Chondrocyte (in vitro differentiated cells): ENCODE measurements at regions not wholly inside any gene's neighbourhood (a gene's known extent, or its start where the extent isn't known, plus 50 kb on each side); places are given as distances from the start of the nearest gene placed in this dataset.

Experiments used
- DNase-seq: peaks from one replicate; pipeline ENCODE4 v3.0.0; 2021; ENCODE audit warnings: mixed read lengths, low spot score
- H3K27ac Mint-ChIP-seq: one replicate; pipeline ENCODE4 v1.8.0; 2021; ENCODE audit warnings: mild to moderate bottlenecking, moderate library complexity, mixed read lengths; ENCODE audit not compliant: unreplicated experiment
- H3K27me3 Mint-ChIP-seq: 2 replicates; pipeline ENCODE4 v1.8.0; 2021; ENCODE audit warnings: low read depth, mixed read lengths
- H3K36me3 Mint-ChIP-seq: 2 replicates; pipeline ENCODE4 v1.8.0; 2021; ENCODE audit warnings: low read depth, mixed read lengths
- H3K4me1 Mint-ChIP-seq: 2 replicates; pipeline ENCODE4 v1.8.0; 2021; ENCODE audit warnings: low read depth, mild to moderate bottlenecking, mixed read lengths
- H3K4me3 Mint-ChIP-seq: one replicate; pipeline ENCODE4 v1.8.0; 2021; ENCODE audit warnings: mild to moderate bottlenecking, moderate library complexity, mixed read lengths; ENCODE audit not compliant: unreplicated experiment
- H3K9me3 Mint-ChIP-seq: 2 replicates; pipeline ENCODE4 v1.8.0; 2021; ENCODE audit warnings: low read depth, mixed read lengths
- CTCF ChIP-seq: fragments of 200-600 bp; sonication (generic); IDR thresholded peaks from 2 replicates; pipeline ENCODE4 v1.5.0; 2021; ENCODE audit warnings: antibody characterized with exemption, mild to moderate bottlenecking, moderate library complexity

- H3K4me1 Mint-ChIP-seq, result no peaks in the 10 kb centered on the region
- no peak overlapping the region for H3K27ac Mint-ChIP-seq
- no peak for DNase-seq
- H3K27me3 Mint-ChIP-seq, result peaks cover 1% of the 10 kb centered on the region
- H3K9me3 Mint-ChIP-seq, result peaks cover under 1% of the 10 kb centered on the region
- H3K36me3 Mint-ChIP-seq, result no peaks in the 10 kb centered on the region
- TF ChIP-seq CTCF, result no peak
- no peak overlapping the region for H3K4me3 Mint-ChIP-seq
Measured at GRCh38 chr18:66346833-66347588, 256.9 kb downstream of the CDH19 start.

GRCh38 chr18:66344227-66344626, 259.7 kb downstream of the CDH19 start:
- Mint-ChIP-seq H3K27ac (no peak overlapping the region), H3K4me1 (no peaks in the 10 kb centered on the region), H3K36me3 (no peaks in the 10 kb centered on the region), H3K27me3 (peaks cover 4% of the 10 kb centered on the region), H3K9me3 (peaks cover 2% of the 10 kb centered on the region), H3K4me3 (no peak overlapping the region)
- no peak for DNase-seq
- TF ChIP-seq CTCF, result no peak

GRCh38 chr18:66342577-66342976, 261.3 kb downstream of the CDH19 start:
- H3K9me3 Mint-ChIP-seq, result peaks cover 9% of the 10 kb centered on the region
- H3K4me1 Mint-ChIP-seq, result no peaks in the 10 kb centered on the region
- peaks cover 4% of the 10 kb centered on the region for H3K27me3 Mint-ChIP-seq
- H3K36me3 Mint-ChIP-seq, result no peaks in the 10 kb centered on the region
- DNase-seq, result no peak
- no peak overlapping the region for H3K27ac Mint-ChIP-seq
- TF ChIP-seq CTCF, result no peak
- H3K4me3 Mint-ChIP-seq, result no peak overlapping the region

- Mint-ChIP-seq H3K9me3 (peaks cover 9% of the 10 kb centered on the region), H3K27ac (no peak overlapping the region), H3K4me3 (no peak overlapping the region), H3K36me3 (no peaks in the 10 kb centered on the region), H3K4me1 (no peaks in the 10 kb centered on the region), H3K27me3 (no peaks in the 10 kb centered on the region)
- no peak for TF ChIP-seq CTCF
- DNase-seq, result no peak
Measured at GRCh38 chr18:66334534-66334933, 269.4 kb downstream of the CDH19 start.

GRCh38 chr18:66329716-66330115, 274.2 kb downstream of the CDH19 start:
- no peak overlapping the region for H3K4me3 Mint-ChIP-seq
- DNase-seq, result no peak
- H3K4me1 Mint-ChIP-seq, result no peaks in the 10 kb centered on the region
- no peak for TF ChIP-seq CTCF
- no peaks in the 10 kb centered on the region for H3K9me3 Mint-ChIP-seq
- no peaks in the 10 kb centered on the region for H3K36me3 Mint-ChIP-seq
- no peak overlapping the region for H3K27ac Mint-ChIP-seq
- H3K27me3 Mint-ChIP-seq, result peaks cover 2% of the 10 kb centered on the region
